ENCODE measurements at regions not wholly inside any gene's neighbourhood (a gene's known extent, or its start where the extent isn't known, plus 50 kb on each side); places are given as distances from the start of the nearest gene placed in this dataset.

DNA sequence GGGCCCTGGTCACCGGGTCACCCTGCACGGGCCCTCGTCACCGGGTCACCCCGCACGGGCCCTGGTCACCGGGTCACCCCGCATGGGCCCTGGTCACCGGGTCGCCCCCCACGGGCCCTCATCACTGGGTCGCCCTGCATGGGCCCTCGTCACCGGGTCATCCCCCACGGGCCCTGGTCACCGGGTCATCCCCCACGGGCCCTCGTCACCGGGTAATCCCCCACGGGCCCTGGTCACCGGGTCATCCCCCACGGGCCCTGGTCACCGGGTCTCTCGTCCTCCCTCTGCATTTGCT, 77.6 kb downstream of the RIPK4 start:
- DNase-seq = no peak

DNA sequence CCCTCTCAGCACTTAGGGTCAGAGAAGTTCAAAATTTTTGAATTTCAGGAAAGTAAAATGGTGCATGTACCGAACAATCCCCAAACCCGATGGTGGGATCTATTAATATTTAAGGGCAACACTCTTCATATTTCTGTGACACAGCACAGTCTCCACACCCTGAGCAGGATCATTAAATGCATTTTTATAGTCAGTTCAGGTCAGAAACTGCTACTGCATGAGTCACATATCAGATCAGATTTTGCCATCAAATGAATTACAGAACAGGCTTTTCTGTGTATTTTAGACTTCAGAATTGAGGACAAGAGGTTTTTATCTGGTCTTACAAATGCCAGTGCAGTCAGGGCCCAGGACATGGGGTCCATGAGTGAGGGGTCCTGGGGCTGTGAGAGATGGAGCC, 79.2 kb downstream of the RIPK4 start:
- DNase-seq = no peak

- no peak for DNase-seq
Measured at GRCh38 chr21:41686664-41687063, 80.2 kb downstream of the RIPK4 start.

DNA sequence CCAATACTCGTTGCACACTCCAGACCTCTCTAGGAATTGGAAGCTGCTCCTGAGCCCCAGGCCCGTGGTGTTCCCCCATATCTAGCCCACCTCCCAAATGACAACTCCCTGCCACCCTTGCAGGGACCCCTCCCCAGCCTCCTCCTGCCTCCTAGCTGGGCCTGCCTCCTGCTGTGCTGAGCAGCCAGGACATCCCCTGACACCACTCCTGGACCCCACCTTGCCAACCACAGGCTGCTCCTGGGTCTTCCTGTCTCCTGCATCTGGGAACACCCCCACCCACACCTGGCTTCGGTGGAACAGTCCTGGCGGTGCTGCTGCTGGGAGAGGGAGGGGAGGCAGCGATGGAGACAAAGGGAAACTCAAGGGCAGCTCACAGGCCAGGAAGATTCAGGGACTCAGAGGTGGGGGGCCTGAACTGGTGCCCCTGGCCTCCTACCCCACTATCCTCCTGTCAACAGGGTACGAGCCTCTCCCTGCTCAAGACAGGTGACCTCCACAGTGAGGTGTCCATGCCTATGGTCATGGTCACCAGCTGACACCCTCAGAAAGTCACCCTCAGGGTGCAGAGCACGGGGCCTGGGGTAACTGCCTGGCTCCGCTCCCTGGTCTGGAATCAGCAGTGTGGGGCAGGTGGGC, 81.2 kb downstream of the RIPK4 start:
- no peak for DNase-seq

DNA sequence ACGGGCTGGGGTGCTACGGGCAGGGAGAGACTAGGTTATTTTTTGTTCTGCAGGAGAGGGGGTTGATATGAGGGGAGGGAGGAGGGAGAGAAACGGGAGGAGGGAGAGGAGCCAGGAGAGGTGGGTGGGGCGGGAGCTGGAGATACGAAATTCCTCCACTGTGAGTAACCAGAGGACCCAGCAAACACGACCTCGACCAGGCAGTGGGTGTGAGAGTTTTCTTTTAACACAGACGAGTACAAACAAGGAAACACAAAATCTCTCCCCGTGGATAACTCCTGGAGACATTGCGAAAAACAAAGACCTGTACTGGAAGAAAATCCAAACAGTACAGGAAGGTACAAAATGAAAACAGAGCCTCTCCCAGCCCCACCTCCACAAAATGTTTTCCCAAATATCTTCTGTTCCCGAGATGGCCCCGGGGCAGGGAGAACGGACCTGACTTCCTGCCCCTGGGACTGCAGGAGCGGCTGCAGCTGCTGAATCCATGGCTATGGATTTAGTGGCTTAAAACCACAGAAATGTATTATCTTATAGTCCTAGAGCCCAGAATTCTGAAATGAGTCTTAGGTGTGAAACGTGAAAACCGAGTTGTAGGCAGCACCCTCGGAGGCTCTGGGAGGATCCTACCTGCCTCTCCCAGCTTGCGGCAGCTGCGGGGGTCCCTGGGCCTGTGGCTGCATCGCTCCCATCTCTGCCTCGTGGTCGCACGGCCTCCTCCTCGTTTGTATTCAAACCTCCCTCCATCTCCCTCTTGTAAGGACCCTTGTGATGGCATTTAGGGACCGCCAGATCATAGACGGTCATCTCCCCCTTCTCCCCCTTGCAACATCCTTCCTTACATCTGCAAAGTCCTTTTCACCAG, 82.2 kb downstream of the RIPK4 start:
- no peak for DNase-seq

DNA sequence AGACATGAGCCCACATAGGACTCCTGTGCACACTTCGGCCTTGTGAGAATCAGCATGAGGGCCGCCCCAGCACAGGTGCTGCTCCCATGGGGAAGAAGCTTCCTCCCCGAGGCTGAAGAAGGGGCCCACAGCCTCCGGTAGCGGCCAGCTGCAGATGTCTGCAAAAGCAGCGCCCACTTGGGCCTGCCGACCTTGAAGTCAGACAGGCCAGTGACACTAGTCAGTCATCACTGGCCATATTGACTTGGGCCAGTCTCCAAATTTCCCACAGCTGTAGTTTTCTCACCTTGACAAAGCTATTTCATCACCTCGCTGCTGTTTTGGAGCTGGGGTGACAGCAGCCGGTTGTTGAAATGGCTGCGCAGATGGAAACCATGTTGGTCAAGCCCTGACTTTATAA, 83.0 kb downstream of the RIPK4 start:
- no peak for DNase-seq

- DNase-seq = no peak
Measured at GRCh38 chr21:41682719-41683179, 84.1 kb downstream of the RIPK4 start.

GRCh38 chr21:41681939-41682718, 84.7 kb downstream of the RIPK4 start:
- DNase-seq = no peak

GRCh38 chr21:41681348-41681801, 85.5 kb downstream of the RIPK4 start:
- DNase-seq = no peak

DNA sequence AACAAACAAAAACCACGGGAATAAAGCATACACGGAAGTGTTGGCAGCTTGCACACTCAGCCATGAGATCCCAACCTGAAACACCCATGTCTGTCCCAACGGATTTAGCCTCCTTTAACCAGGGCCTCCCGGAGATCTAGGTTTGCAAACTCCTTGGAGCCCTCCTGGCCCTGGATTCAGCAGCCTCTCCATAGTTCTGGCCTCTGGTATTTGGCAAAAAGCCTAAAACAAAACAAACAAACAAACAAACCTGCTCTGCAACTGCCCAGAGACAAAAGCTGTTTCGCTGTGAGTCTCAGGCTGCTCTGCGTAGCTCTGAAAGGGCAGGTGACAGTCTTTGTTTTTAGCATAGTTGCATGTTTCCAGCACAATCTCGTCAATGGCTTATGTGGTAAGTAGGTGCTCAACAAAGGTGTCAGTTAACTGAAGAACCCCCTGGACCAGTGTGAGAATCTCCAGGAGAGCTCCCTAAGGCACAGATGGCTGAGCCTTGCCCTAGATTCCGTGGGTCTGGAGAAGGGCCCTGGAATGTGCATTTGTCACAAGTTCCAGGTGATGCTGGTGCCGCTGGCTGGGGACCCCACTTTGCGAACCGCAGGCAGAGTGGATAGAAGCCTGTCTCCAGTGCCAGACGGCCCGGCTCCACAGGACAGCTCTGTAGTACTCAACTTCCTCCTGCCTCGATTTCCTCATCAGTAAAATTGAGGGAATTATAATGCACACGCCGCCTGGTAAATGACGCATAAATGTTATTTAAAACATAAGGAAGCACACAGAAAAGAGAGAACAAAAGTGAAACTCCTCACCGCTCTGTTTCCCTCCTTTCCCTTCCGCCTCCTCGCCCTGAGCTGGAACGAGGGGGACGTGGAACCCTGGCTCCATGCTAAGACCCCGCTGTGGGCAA, 86.2 kb downstream of the RIPK4 start:
- DNase-seq = peak; percentile 16

- peak; percentile 91 for DNase-seq
Measured at GRCh38 chr21:41678924-41679318, 87.9 kb downstream of the RIPK4 start.

DNA sequence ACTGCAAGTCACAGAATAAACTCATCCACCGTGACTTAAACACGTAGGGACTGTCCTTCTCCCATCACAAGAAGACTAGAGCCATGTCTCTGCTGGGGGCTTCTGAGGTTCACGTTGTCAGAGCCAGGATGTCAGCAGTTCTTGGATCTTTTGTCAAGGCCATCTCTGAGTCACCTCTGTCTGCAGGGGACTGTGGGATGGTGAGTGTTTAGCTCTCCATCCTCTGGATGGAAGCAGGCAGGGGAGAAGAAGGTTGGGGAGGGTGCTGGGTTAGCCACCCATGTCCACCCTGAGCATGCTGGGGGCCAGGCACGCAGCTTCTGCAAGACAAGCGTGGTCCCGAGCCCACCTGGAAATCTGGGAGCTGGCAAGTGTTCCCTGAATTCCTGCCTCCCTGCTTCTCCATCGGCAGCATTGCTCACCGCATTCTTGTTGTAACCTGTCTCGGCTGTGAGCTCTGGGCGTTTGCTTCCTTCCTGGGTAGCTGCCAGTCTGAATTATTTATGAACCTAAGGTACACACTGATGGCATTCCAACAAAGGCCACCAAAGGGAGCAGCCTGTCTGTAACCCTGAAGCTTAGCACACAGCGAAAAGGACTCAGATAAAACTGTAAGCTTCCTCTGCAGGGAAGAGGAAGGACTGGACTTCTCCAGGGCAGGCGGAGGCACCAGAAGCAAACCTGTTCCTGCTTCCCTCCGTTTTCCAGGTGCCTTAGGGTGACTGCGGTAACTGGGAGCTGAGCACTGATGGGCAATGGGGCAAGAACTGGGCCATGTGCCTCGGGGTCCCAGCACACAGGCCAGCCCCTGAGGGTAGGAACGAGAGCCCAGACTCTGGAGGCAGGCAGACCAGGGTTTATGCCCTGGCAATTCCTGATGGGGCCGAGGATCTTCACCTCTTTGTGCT, 88.6 kb downstream of the RIPK4 start:
- peak; percentile 26 for DNase-seq

GRCh38 chr21:41677671-41678015, 89.2 kb downstream of the RIPK4 start:
- peak; percentile 12 for DNase-seq

DNA sequence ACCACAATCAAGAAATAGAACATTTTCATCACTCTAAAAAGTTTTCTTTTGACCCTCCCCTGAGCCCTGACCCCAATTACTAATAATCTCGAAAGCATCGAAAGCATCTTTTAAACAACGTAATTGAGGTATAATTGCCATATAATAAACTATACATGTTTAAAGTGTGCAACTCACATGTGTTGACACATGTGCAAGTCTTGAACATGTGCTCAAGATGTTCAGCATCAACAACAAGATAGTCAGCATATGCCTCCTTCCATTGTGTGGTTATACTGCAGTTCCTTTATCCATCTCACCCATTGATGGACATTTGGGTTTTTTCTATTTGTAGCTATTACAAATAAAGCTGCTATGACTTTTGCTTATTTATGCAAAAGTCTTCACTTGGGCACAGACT, 90.7 kb downstream of the RIPK4 start:
- DNase-seq = no peak

DNA sequence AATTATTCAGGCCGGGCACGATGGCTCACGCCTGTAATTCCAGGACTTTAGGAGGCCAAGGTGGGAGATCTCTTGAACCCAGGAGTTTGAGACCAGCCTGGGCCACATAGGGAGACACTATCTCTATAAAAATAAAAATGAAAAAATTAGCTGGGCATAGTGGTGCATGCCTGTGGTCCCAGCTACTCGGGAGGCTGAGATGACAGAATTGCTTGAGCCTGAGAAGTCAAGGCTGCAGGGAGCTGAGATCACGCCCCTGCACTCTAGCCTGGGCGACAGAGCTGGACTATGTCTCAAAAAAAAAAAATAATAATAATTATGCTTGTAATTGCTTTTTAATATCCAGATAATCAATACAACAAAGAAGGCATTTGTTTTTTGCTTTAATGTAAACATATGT, 91.3 kb downstream of the RIPK4 start:
- no peak for DNase-seq

- DNase-seq = no peak
Measured at GRCh38 chr21:41674402-41674801, 92.5 kb downstream of the RIPK4 start.

DNA sequence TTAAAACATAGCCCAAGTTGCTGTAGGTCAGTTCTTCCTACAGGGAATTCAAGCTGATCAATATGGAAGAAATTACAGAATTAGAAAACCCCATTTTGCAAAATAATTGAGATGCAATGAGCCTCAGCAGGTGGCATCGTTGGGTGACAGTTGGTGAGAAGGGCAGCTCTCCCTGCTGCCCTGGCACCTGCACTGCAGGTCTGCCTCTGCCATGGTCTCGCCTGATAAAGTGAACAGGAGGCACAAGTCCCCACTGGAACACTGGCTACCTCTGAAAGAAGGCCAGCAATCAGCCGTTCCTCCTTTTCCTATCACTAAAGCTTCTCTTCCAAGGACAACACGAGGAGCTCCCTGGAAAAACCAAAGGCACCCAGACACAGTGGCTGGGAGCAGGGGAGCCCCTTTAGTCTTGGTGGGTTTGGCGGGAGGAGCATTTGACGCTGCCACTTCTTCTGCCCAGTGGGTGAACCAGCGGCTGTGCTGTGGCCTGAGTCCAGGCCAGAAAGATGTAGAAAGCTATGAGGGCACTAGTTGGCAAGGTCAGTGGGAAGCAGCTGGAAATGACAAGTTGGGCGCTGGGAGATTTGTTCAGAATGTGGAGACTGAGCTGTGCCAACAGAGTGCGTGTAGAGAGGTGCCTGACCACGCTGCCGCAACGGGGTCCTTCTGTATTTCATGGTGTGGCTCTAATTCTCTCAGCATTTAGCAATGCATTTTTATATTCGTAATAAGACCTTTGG, 93.1 kb downstream of the RIPK4 start:
- no peak for DNase-seq

DNA sequence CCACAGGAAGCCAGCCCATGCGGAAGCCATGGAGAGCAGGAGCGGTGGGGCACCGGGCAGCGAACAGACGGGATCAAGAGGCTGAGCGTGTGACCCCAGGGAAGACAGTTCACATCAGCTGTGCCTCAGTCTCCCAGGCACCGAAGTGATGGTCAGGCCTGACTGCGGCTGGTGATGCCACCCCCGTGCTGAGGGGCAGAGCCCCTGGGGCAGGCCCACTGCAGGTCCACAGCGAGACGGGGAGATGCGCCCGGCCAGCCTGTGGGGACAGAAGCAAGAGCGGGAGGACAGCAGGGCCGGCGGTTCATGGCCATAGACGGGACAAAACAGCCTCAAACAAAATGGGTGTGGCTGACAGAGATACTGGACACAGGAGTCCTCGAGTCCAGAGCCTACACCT, 93.8 kb downstream of the RIPK4 start:
- no peak for DNase-seq

DNA sequence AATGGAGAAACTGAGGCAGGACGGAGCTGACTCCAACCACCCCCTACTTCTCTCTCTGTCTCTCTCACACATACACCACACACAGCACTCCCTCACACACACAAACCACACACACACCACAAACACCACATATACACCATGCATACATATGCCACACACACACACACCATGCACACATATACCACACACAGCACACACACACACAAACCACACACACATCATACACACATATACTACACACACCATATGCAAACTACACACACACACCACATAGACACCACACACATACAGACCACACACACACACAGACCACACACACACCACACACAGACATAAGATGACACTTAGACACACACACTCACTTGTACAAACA, 94.3 kb downstream of the RIPK4 start:
- no peak for DNase-seq

- DNase-seq = no peak
Measured at GRCh38 chr21:41671859-41672542, 94.9 kb downstream of the RIPK4 start.
